ENCODE measurements at regions not wholly inside any gene's neighbourhood (a gene's known extent, or its start where the extent isn't known, plus 50 kb on each side); places are given as distances from the start of the nearest gene placed in this dataset.
A peak's percentile ranks its signal among the peaks of the same experiment; 100 is the strongest.
"Not testable (repeated sequence)": the region's sequence is repeated elsewhere in the genome, so short reads cannot be mapped to it uniquely, and the experiment has no call there.

DNA sequence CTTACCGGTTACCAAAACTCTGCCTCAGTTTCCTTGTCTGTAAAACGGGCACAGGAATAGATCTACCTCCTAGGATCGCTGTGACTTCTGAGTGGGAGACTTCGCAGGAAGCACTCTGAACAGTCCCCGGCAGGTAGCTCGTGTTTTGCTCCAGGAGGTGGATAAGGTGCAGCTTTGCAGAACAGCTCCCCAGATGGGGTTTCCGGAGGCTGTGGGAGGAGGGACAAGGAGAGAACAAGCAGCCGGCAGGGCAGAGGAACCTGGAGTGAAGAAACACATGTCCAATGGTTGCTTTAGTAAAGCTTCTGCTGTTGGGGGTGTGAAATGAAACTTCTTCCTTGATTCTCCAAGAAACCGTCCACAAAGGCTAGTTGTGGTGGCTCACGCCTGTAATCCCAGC, 95.5 kb upstream of the TARDBP start:
- Histone ChIP-seq H3K4me3 (no peak overlapping the region), H3K27me3 (no peaks in the 10 kb centered on the region), H3K4me1 (no peaks in the 10 kb centered on the region), H3K36me3 (no peaks in the 10 kb centered on the region), H3K9me3 (no peaks in the 10 kb centered on the region), H3K27ac (no peak overlapping the region)
- DNase-seq (no peak), ATAC-seq (ENCODE audit: low FRiP score in 2 of 2) (no peak)
- WGBS, 2 donors = 78 to 82% methylated on average over 9 to 10 of the region's 10 CpGs
- TF ChIP-seq, protein P1, sequence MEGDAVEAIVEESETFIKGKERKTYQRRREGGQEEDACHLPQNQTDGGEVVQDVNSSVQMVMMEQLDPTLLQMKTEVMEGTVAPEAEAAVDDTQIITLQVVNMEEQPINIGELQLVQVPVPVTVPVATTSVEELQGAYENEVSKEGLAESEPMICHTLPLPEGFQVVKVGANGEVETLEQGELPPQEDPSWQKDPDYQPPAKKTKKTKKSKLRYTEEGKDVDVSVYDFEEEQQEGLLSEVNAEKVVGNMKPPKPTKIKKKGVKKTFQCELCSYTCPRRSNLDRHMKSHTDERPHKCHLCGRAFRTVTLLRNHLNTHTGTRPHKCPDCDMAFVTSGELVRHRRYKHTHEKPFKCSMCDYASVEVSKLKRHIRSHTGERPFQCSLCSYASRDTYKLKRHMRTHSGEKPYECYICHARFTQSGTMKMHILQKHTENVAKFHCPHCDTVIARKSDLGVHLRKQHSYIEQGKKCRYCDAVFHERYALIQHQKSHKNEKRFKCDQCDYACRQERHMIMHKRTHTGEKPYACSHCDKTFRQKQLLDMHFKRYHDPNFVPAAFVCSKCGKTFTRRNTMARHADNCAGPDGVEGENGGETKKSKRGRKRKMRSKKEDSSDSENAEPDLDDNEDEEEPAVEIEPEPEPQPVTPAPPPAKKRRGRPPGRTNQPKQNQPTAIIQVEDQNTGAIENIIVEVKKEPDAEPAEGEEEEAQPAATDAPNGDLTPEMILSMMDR (IDR thresholded peaks at IDR 0.05) = no peak
- TF ChIP-seq POLR2A (IDR thresholded peaks at IDR 0.05) = no peak
- TF ChIP-seq POLR2AphosphoS5 (IDR thresholded peaks at IDR 0.05) = no peak
- TF ChIP-seq EP300 (IDR thresholded peaks at IDR 0.05) = no peak

DNA sequence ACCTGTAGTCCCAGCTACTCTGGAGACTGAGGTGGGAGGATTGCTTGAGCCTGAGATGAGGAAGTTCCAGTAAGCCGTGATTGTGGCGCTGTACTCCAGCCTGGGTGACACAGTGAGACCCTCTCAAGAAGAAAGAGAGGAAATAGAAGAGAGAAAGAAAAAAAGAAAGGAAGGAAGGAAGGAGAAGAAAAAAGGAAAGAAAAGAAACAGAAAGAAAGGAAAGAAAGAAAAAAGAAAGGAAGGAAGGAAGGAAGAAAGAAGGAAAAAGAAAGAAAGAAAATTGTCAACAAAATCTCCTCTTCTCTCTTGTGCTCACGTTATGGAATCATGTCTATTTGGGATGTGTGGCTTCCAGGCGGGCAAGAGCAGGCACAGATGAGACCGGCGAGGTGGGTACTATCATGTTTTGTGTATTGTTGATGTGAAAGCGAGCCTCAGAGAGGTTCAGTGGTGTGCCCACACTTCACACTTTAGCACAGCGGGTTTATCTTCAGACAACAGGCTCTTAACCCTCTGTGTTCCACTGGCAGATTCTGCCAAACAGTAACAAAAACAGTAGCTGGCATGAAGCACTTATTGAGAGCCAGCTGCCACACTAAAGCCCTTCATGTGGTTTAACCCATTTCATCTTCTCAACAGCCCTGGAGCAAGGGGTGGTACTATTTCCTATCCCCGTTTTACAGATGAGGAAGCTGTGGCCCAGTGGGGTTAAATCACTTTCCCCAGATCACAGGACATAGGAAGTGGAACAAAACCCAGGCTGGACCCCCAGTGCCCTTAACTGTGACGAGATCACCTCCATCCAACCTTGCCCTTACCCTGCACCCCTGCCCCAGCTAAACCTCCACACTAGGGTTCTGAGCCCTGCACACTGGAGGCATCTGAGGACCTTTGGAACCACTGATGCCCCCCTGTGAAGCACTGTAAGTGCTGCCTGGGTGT, 94.7 kb upstream of the TARDBP start:
- no peak for DNase-seq

DNA sequence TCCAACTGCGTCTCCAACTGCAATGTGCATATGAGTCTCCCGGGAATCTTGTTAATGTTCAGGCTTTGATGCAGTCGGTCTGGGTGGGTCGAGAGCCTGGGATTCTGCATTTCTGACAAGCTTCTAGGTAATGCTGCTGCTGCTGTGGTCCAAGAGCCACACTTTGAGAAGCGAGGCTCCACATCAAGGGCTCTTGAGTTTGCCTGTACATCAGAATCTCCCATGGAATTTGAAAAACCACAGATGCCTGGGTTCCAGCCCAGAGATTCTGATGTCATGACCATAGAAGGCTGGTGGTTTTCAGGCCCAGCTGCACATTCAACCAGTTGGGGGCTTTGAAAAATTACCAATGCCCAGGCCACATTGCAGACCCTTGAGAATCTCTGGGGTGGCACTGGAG, 93.9 kb upstream of the TARDBP start:
- ATAC-seq (ENCODE audit: low FRiP score in 2 of 2) = no peak
- TF ChIP-seq POLR2A (IDR thresholded peaks at IDR 0.05) (no peak), EP300 (IDR thresholded peaks at IDR 0.05) (no peak), POLR2AphosphoS5 (IDR thresholded peaks at IDR 0.05) (no peak)
- TF ChIP-seq, protein P1 (IDR thresholded peaks at IDR 0.05) = no peak
- no peak overlapping the region for H3K27ac ChIP-seq

More for the DNA sequence above, 94.7 kb upstream of the TARDBP start:
- WGBS, 2 donors = 50% methylated on average over 10 of the region's 10 CpGs
- Histone ChIP-seq H3K36me3 (no peaks in the 10 kb centered on the region), H3K27me3 (no peaks in the 10 kb centered on the region), H3K27ac (no peak overlapping the region), H3K4me1 (no peaks in the 10 kb centered on the region), H3K9me3 (no peaks in the 10 kb centered on the region), H3K4me3 (no peak overlapping the region)
- TF ChIP-seq POLR2AphosphoS5 (IDR thresholded peaks at IDR 0.05) = no peak
- TF ChIP-seq, protein P1 (IDR thresholded peaks at IDR 0.05) = no peak
- TF ChIP-seq POLR2A (IDR thresholded peaks at IDR 0.05) = no peak
- no peak for TF ChIP-seq EP300 (IDR thresholded peaks at IDR 0.05)
- peak in 1 of 2 donors; percentile 22 for ATAC-seq (ENCODE audit: low FRiP score in 2 of 2)

DNA sequence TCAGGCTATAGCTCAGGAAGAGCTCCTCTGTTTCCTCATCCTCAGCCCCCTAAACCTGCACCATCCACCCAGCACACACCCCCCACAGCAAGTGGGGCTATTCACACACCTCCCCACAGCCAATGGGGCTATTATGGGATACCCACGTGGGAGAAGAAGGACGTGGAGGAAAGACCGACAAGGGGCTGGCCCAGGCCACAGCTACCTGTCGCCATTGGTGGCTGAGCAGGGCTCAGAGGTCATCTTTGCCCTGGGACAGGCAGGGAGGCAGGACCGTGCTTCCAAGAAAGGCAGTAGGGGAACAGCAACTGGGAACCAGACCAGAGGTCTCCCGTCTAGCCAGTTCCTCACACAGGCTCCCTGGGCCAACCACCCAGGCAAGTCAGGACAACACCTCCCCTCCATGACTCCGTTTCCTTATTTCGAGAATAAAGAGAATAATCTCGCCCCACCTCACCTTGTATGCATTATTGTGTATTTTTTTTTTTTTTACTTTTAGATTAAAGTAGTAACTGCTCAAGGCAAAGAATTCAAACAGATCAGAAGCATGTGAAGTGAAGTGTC, 92.3 kb upstream of the TARDBP start:
- H3K4me1 ChIP-seq = no peaks in the 10 kb centered on the region
- no peak overlapping the region for H3K27ac ChIP-seq
- ATAC-seq (ENCODE audit: low FRiP score in 2 of 2) (no peak), DNase-seq (no peak)
- no peaks in the 10 kb centered on the region for H3K27me3 ChIP-seq
- H3K36me3 ChIP-seq = no peaks in the 10 kb centered on the region
- no peaks in the 10 kb centered on the region for H3K9me3 ChIP-seq
- 77 to 80% methylated on average over 9 of the region's 9 CpGs for WGBS, 2 donors
- TF ChIP-seq EP300 (IDR thresholded peaks at IDR 0.05) = no peak
- no peak overlapping the region for H3K4me3 ChIP-seq

More for the DNA sequence above, 93.9 kb upstream of the TARDBP start:
- Histone ChIP-seq H3K4me1 (no peaks in the 10 kb centered on the region), H3K4me3 (no peak overlapping the region), H3K27me3 (no peaks in the 10 kb centered on the region), H3K9me3 (no peaks in the 10 kb centered on the region), H3K36me3 (no peaks in the 10 kb centered on the region)
- 61 to 79% methylated on average over 5 of the region's 5 CpGs for WGBS, 2 donors
- DNase-seq = no peak

DNA sequence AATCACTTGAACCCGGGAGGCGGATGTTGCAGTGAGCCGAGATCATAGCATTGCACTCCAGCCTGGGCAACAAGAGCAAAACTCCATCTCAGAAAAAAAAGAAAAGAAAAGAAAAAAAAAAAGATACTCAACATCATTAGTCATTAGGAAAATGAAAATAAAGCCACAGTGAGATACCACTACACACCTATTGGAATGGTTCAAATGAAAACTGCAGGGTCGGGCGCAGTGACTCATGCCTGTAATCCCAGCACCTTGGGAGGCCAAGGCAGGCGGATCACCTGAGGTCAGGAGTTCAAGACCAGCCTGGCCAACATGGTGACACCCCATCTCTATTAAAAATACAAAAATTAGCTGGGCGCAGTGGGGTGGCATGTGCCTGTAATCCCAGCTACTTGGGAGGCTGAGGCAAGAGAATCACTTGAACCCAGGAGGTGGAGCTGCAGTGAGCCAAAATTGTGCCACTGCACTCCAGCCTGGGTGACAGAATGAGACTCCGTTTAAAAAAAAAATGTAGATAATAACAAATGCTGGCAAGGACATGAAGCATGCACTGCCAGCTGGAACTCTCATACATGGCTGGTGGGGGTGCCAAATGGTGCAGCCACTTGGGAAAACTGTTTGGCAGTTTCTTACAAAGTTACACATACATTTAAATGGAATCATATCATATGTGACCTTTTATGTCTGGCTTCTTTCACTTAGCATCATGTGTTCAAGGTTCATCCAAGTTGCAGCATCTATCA, 90.0 kb upstream of the TARDBP start:
- H3K36me3 ChIP-seq; H3K9me3 ChIP-seq; H3K27me3 ChIP-seq; H3K27ac ChIP-seq; DNase-seq; H3K4me3 ChIP-seq; ATAC-seq (ENCODE audit: low FRiP score in 2 of 2); H3K4me1 ChIP-seq: not testable (repeated sequence)
- 81 to 84% methylated on average over 8 of the region's 8 CpGs for WGBS, 2 donors
